Fibroblast of lung (primary cell): ENCODE measurements at regions not wholly inside any gene's neighbourhood (a gene's known extent, or its start where the extent isn't known, plus 50 kb on each side); places are given as distances from the start of the nearest gene placed in this dataset.

Experiments used
- DNase-seq, 2 donors: peaks; one replicate each; pipeline versions ENCODE4 v3.0.0 to v3.0.0-alpha.2; 2010; ENCODE audit warnings: low read depth in 2 of 2
- H2AFZ ChIP-seq: 2 replicates; pipeline ENCODE4 v1.5.1; 2012; ENCODE audit warnings: low read length, control low read depth, inconsistent platforms
- H3K27ac ChIP-seq: 2 replicates; pipeline ENCODE4 v1.5.1; 2011; ENCODE audit warnings: low read length, control low read depth; ENCODE audit not compliant: insufficient read depth
- H3K27me3 ChIP-seq: 2 replicates; pipeline ENCODE4 v1.5.1; 2011; ENCODE audit warnings: mild to moderate bottlenecking, low read length; ENCODE audit not compliant: control insufficient read depth, insufficient read depth
- H3K36me3 ChIP-seq: 2 replicates; pipeline ENCODE4 v1.5.1; 2011; ENCODE audit warnings: low read length; ENCODE audit not compliant: control insufficient read depth, insufficient read depth
- H3K4me1 ChIP-seq: 2 replicates; pipeline ENCODE4 v1.5.1; 2011; ENCODE audit warnings: low read length; ENCODE audit not compliant: control insufficient read depth, insufficient read depth; ENCODE audit errors: extremely low read depth
- H3K4me2 ChIP-seq: 2 replicates; pipeline ENCODE4 v1.5.1; 2011; ENCODE audit warnings: low read length, control low read depth; ENCODE audit not compliant: insufficient read depth; ENCODE audit errors: extremely low read depth
- H3K4me3 ChIP-seq, 4 experiments: fragments of 200-600 bp in 1 of 4; sonication (generic) in 1 of 4; replicated peaks in 1 of 4; 2 replicates each; pipeline ENCODE4 v1.5.1; 2011 to 2016; ENCODE audit warnings: low read length in 4 of 4, low read depth in 3 of 4, mild to moderate bottlenecking in 3 of 4, control low read depth in 2 of 4, inconsistent platforms in 1 of 4, mixed read lengths in 1 of 4; ENCODE audit not compliant: insufficient read depth in 1 of 4; ENCODE audit errors: control extremely low read depth in 1 of 4
- H3K79me2 ChIP-seq: 2 replicates; pipeline ENCODE4 v1.5.1; 2012; ENCODE audit warnings: mild to moderate bottlenecking, low read length, inconsistent platforms; ENCODE audit not compliant: control insufficient read depth, insufficient read depth
- H3K9ac ChIP-seq: 2 replicates; pipeline ENCODE4 v1.5.1; 2011; ENCODE audit warnings: mild to moderate bottlenecking, low read length, control low read depth; ENCODE audit not compliant: insufficient read depth
- H3K9me3 ChIP-seq: 2 replicates; pipeline ENCODE4 v1.5.1; 2012; ENCODE audit warnings: low read depth, low read length; ENCODE audit not compliant: control insufficient read depth, insufficient read depth
- H4K20me1 ChIP-seq: 2 replicates; pipeline ENCODE4 v1.5.1; 2011; ENCODE audit warnings: low read length; ENCODE audit not compliant: control insufficient read depth, insufficient read depth; ENCODE audit errors: extremely low read depth
- CTCF ChIP-seq, 2 donors: IDR thresholded peaks in 1 of 2; conservative IDR thresholded peaks in 1 of 2; 1 replicate in 1 of 2; 2 replicates in 1 of 2; pipeline ENCODE4 v1.5.1; 2011 to 2012; ENCODE audit warnings: low read length in 2 of 2, control low read depth in 1 of 2, inconsistent platforms in 1 of 2, low read depth in 1 of 2, mild to moderate bottlenecking in 1 of 2
- EZH2 ChIP-seq: IDR thresholded peaks from 2 replicates; pipeline ENCODE4 v1.5.1; 2012; ENCODE audit warnings: low read length, control low read depth, mild to moderate bottlenecking; ENCODE audit errors: missing control alignments

GRCh38 chr2:221262651-221263050, 309.5 kb downstream of the EPHA4 start:
- Histone ChIP-seq H2AFZ (no peak overlapping the region), H3K4me3 (no peak overlapping the region), H3K9ac (no peak overlapping the region), H4K20me1 (no peaks in the 10 kb centered on the region), H3K79me2 (no peaks in the 10 kb centered on the region), H3K36me3 (no peaks in the 10 kb centered on the region), H3K27ac (no peak overlapping the region), H3K4me1 (no peaks in the 10 kb centered on the region), H3K9me3 (no peaks in the 10 kb centered on the region), H3K27me3 (no peaks in the 10 kb centered on the region), H3K4me2 (no peak overlapping the region)
- TF ChIP-seq CTCF (conservative IDR thresholded peaks at IDR 0.05 in 1 of 2, IDR thresholded peaks at IDR 0.05 in 1 of 2; ENCODE audit: low read depth in 1 of 2, low read length in 2 of 2) (no peak), EZH2 (no peak)
- no peak for DNase-seq

GRCh38 chr2:221263573-221263972, 308.5 kb downstream of the EPHA4 start:
- Histone ChIP-seq H2AFZ (no peak overlapping the region), H3K4me1 (no peaks in the 10 kb centered on the region), H3K36me3 (no peaks in the 10 kb centered on the region), H3K79me2 (no peaks in the 10 kb centered on the region), H3K9me3 (no peaks in the 10 kb centered on the region), H3K4me3 (no peak overlapping the region), H3K4me2 (no peak overlapping the region), H3K9ac (no peak overlapping the region), H3K27me3 (no peaks in the 10 kb centered on the region), H3K27ac (no peak overlapping the region), H4K20me1 (no peaks in the 10 kb centered on the region)
- DNase-seq, result no peak
- TF ChIP-seq CTCF (conservative IDR thresholded peaks at IDR 0.05 in 1 of 2, IDR thresholded peaks at IDR 0.05 in 1 of 2; ENCODE audit: low read depth in 1 of 2, low read length in 2 of 2) (no peak), EZH2 (no peak)

- no peaks in the 10 kb centered on the region for H3K4me1 ChIP-seq
- no peak overlapping the region for H3K27ac ChIP-seq
- no peak overlapping the region for H3K4me3 ChIP-seq
- no peaks in the 10 kb centered on the region for H3K79me2 ChIP-seq
- no peak for TF ChIP-seq CTCF (conservative IDR thresholded peaks at IDR 0.05 in 1 of 2, IDR thresholded peaks at IDR 0.05 in 1 of 2; ENCODE audit: low read depth in 1 of 2, low read length in 2 of 2)
- no peak for TF ChIP-seq EZH2
- no peak overlapping the region for H3K9ac ChIP-seq
- DNase-seq, result no peak
- no peaks in the 10 kb centered on the region for H3K27me3 ChIP-seq
- H4K20me1 ChIP-seq, result no peaks in the 10 kb centered on the region
- no peak overlapping the region for H2AFZ ChIP-seq
- no peak overlapping the region for H3K4me2 ChIP-seq
- H3K9me3 ChIP-seq, result no peaks in the 10 kb centered on the region
- H3K36me3 ChIP-seq, result no peaks in the 10 kb centered on the region
Measured at GRCh38 chr2:221264318-221264717, 307.8 kb downstream of the EPHA4 start.
